PFSK-1 (cell line): ENCODE measurements at regions not wholly inside any gene's neighbourhood (a gene's known extent, or its start where the extent isn't known, plus 50 kb on each side); places are given as distances from the start of the nearest gene placed in this dataset.

Experiments used
- FOXP2 ChIP-seq: optimal IDR thresholded peaks from 2 replicates; pipeline ENCODE3; 2011; ENCODE audit warnings: borderline replicate concordance, control low read depth, inconsistent platforms; ENCODE audit not compliant: insufficient read depth; ENCODE audit errors: extremely low read length, extremely low read depth
- POLR2AphosphoS5 ChIP-seq: IDR thresholded peaks from 2 replicates; pipeline ENCODE4 v1.6.1; 2012; ENCODE audit warnings: low read depth, mild to moderate bottlenecking, control low read depth, low read length, moderate library complexity
- TAF1 ChIP-seq: IDR thresholded peaks from 2 replicates; pipeline ENCODE4 v1.6.1; 2012; ENCODE audit warnings: low read length, control low read depth, borderline replicate concordance; ENCODE audit not compliant: insufficient read depth

DNA sequence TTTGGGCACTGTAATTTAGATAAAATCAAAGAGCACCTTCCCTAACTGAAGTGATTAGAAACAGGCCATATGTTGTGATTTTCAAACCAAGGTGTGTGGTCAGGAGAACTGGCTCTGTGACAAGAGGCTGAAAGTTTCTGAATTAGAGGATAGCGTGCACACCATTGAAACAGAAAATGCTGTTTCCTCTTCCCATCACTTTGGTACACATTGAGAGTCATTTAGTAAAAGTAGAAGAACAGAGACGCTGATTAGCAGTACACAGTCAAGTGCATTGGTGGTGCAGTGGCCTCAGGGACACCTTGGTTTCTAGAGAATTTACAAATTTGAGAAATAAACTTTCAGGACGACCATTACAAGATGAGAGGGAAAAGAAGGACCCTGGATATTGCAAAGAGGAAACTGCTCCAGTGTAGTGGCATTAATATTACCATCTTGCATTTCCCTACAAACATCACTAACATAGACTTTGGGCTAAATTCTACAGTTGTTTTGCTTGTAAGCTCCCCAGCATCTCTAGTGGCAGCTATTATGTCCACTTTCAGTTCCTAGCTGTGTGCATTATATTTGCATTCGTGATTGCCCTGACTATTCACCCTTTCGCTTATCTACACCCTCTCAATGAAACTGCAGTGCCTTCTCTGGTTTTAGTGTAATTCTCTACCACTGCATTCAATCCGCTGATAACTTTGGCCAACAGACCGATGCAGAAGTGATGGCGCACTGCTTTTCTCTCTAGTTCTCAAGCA is 728.1 kb upstream of the GRM7 start:
- TF ChIP-seq FOXP2 (no peak), POLR2AphosphoS5 (no peak), TAF1 (no peak)
